Skeletal muscle satellite cell (primary cell): ENCODE measurements at regions not wholly inside any gene's neighbourhood (a gene's known extent, or its start where the extent isn't known, plus 50 kb on each side); places are given as distances from the start of the nearest gene placed in this dataset.
"Not testable (repeated sequence)": the region's sequence is repeated elsewhere in the genome, so short reads cannot be mapped to it uniquely, and the experiment has no call there.

ENCODE experiments used
- H3K27me3 ChIP-seq: 2 replicates; pipeline ENCODE4 v1.7.0; 2013; ENCODE audit warnings: low read length; ENCODE audit not compliant: control insufficient read depth, insufficient read depth
- H3K36me3 ChIP-seq: 2 replicates; pipeline ENCODE4 v1.7.0; 2013; ENCODE audit warnings: mild to moderate bottlenecking, control low read depth, low read length; ENCODE audit not compliant: insufficient read depth
- H3K4me1 ChIP-seq: 2 replicates; pipeline ENCODE4 v1.7.0; 2013; ENCODE audit warnings: low read length; ENCODE audit not compliant: control insufficient read depth, insufficient read depth
- H3K4me2 ChIP-seq: 2 replicates; pipeline ENCODE4 v1.7.0; 2013; ENCODE audit warnings: mild to moderate bottlenecking, low read length
- H3K4me3 ChIP-seq: 2 replicates; pipeline ENCODE4 v1.7.0; 2013; ENCODE audit warnings: low read length
- H3K9ac ChIP-seq: 2 replicates; pipeline ENCODE4 v1.7.0; 2013; ENCODE audit warnings: mild to moderate bottlenecking, low read depth, low read length, moderate library complexity
- H3K9me3 ChIP-seq: replicated peaks from 2 replicates; pipeline ENCODE4 v1.7.0; 2013; ENCODE audit warnings: mild to moderate bottlenecking, control low read depth, low read length

DNA sequence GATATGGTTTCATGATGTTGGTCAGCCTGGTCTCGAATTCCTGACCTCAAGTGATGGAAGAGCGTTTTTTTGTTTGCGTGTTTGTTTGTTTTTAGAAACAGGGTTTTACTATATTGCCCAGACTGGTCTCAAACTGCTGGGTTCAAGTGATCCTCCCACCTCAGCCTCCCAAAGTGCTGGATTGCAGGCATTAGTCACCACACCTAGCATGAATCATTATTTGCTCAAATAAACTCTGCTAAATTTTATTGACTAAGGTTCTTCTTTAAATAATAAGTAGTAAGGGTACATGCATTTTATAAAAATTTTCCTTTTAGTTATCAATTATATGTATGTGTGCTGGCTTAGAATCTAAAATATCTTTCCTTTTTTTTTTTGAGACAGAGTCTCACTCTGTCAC lies 52.9 kb downstream of the ZBTB9 start:
- H3K36me3 ChIP-seq, result no peaks in the 10 kb centered on the region
- H3K9ac ChIP-seq, result no peak overlapping the region
- no peaks in the 10 kb centered on the region for H3K9me3 ChIP-seq
- H3K4me1 ChIP-seq, result no peaks in the 10 kb centered on the region
- H3K4me3 ChIP-seq, result no peak overlapping the region
- no peak overlapping the region for H3K4me2 ChIP-seq
- H3K27me3 ChIP-seq, result peaks cover 27% of the 10 kb centered on the region

DNA sequence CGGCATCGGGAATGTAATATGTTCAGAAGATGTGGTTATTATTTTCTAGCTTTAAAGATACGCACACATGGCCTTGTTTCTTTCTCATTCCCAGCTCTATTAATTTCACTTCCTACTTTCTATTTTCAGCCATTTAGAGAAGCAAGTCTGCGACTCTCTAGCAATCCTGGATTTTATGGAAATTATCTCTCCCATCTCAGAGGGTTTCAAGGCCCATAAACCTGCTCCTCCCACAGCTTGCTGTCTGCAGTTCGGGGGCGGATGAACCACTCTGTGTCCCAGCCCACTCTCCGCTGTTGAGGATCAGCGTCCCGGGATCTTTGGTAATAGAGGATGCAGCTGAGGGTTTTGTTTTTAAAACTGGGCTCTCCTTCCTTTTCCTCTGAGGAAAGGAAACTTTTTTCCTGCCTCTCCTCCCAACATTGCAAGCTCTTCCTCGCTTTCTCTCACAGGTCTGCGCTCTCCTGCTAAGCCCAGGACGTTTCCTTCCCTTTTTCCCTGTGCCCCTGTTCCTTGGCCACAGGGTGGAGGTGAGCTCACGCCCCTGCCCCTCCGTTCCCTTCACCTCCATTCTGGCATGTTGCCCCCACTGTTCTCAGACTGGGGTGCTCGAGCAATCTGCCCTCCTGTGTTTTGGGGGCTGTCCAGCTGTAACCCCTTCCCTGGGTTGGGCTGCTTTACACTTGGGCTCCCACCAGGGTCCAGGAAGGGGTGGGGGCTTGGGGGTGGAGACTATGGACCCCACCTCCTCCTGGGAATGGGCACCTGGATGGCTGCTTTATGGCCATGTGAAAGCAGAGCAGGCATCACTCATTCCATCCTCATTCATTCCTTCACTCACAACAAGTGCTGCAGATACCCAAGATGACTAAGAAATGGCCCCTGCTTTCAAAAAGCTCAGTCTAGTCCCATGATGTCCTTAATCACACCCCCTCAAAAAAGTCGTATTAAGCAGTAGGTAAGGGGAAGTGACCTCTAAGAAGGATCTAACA lies 54.9 kb downstream of the ZBTB9 start:
- Histone ChIP-seq H3K4me3 (no peak overlapping the region), H3K9ac (no peak overlapping the region)

DNA sequence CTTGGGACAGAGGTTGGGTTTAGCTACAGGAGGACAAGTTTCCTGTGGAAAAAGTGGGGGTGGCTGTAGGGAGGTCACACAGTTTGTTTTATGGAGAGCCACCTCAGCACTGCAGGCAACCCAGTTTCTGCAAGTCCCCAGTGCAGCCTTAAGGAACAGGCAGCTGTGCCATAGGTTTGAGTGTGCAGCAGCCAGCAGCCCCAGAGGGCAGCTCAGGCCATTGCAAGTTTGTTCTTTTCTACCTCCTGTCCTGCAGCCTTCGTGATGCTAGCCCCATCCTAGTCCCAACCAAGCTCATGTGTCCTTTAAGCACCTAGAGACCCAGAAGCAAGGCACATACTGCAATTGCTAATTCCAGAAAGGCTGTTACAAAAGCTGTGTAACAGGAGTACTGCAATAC lies 58.8 kb downstream of the ZBTB9 start:
- Histone ChIP-seq H3K27me3 (peaks cover 53% of the 10 kb centered on the region), H3K4me3 (no peak overlapping the region), H3K4me2 (no peak overlapping the region), H3K9me3 (no peaks in the 10 kb centered on the region), H3K4me1 (no peaks in the 10 kb centered on the region), H3K9ac (no peak overlapping the region), H3K36me3 (no peaks in the 10 kb centered on the region)

More for the DNA sequence above, 54.9 kb downstream of the ZBTB9 start:
- H3K4me2 ChIP-seq, result peak overlapping the region; percentile 55
- H3K9me3 ChIP-seq, result no peaks in the 10 kb centered on the region
- H3K4me1 ChIP-seq, result no peaks in the 10 kb centered on the region
- H3K36me3 ChIP-seq, result no peaks in the 10 kb centered on the region
- H3K27me3 ChIP-seq, result peaks cover 46% of the 10 kb centered on the region

DNA sequence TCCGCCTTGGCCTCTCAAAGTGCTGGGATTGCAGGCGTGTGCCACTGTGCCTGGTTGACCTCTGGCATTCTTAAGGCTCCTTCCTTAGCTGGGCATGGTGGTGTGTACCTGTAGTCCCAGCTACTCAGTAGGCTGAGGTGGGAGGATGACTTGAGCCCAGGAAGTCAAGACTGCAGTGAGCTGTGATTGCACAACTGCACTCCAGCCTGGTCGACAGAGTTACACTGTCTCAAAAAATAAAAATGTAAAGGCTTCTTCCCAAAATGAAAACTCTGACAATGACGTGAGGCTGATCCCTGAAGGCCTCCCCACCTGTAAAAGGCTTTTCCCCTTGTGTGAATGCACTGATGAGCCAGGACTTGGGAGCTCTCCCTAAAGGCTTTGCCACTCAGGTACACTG lies 62.4 kb downstream of the ZBTB9 start:
- Histone ChIP-seq H3K4me2 (no peak overlapping the region), H3K4me3 (no peak overlapping the region), H3K9me3 (no peaks in the 10 kb centered on the region), H3K9ac (no peak overlapping the region), H3K4me1 (no peaks in the 10 kb centered on the region), H3K27me3 (peaks cover 37% of the 10 kb centered on the region), H3K36me3 (no peaks in the 10 kb centered on the region)

DNA sequence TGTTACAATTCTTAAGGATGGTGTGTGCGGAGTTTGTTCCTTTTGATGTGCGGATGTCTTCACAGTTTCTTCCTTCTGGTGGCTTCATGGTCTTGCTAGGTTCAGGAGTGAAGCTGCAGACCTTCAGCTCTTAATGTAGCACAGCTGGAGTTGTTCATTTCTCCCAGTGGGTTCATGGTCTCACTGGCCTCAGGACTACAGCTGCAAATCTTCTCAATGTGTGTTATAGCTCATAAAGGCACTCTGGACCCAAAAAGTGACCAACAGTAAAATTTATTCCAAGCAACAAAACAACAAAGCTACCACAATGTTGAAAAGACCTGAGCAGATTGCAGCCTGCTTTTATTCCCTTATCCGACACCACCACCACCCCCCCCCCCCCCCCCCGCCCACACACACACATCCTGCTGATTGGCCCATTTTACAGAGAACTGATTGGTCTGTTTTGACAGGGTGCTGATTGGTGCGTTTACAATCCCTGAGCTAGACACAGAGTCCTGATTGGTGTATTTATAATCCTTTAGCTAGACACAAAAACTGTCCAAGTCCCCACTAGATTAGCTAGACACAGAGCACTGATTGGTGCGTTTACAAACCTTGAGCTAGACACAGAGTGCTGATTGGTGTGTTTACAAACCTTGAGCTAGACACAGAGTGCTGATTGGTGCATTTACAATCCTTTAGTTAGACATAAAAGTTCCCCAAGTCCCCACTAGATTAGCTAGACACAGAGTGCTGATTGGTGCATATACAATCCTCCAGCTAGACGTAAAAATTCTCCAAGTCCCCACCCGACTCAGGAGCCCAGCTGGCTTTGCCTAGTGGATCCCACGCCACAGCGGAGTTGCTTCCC lies 59.2 kb downstream of the BAK1 start:
- not testable (repeated sequence) for H3K9me3 ChIP-seq, H3K36me3 ChIP-seq, H3K4me2 ChIP-seq, H3K4me3 ChIP-seq, H3K4me1 ChIP-seq, H3K9ac ChIP-seq
- H3K27me3 ChIP-seq, result peaks cover 12% of the 10 kb centered on the region

DNA sequence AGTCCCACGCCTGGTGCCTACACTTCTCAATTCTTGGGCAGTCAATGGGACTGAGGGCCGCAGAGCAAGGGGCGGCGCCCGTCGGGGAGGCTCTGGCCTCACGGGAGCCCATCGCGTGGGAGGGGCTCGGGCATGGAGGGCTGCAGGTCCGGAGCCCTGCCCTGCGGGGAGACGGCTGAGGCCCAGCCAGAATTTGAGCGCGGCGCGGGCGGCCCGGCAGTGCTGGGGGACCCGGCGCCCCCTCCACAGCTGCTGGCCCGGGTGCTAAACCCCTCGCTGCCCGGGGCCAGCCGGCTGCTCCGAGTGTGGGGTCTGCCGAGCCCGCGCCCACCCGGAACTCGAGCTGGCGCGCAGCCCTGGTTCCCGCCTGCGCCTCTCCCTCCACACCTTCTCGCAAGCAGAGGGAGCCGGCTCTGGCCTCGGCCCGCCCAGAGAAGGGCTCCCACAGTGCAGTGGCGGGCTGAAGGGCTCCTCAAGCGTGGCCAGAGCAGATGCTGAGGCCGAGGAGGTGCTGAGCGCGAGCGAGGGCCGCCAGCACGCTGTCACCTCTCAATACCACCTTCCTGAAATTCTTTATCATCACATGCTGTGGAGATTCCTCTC lies 58.5 kb downstream of the BAK1 start:
- H3K36me3 ChIP-seq, result no peaks in the 10 kb centered on the region
- H3K4me3 ChIP-seq, result no peak overlapping the region
- no peaks in the 10 kb centered on the region for H3K9me3 ChIP-seq
- H3K4me2 ChIP-seq, result no peak overlapping the region
- H3K27me3 ChIP-seq, result peaks cover 12% of the 10 kb centered on the region
- H3K4me1 ChIP-seq, result no peaks in the 10 kb centered on the region
- H3K9ac ChIP-seq, result no peak overlapping the region
